ENCODE measurements at regions not wholly inside any gene's neighbourhood (a gene's known extent, or its start where the extent isn't known, plus 50 kb on each side); places are given as distances from the start of the nearest gene placed in this dataset.

DNA sequence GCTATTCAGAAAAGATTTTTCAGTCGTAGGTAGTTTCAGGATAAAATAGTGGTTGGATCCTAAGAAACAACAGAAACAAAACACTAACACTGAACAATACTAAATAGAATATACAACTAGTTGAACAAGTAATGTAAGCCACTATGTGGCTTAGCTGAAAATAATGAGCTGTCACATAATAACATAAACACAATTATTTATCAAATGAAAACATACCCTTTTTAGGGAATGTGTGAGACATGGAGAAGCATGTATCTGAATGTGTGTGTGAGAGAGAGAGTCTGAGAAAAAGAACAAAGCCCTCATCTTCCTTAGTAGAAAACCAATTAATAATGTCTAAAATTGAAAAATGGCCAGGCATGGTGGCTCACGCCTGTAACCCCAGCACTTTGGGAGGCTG lies 122.6 kb upstream of the LOC128125822 start:
- Histone ChIP-seq H3K4me2 (ENCODE audit: insufficient read depth, low read length) (no peak overlapping the region), H3K9me3 (ENCODE audit: low read depth, low read length) (no peaks in the 10 kb centered on the region), H3K79me2 (ENCODE audit: insufficient read depth, low read length) (no peaks in the 10 kb centered on the region), H2AFZ (ENCODE audit: low read length) (no peak overlapping the region), H3K36me3 (ENCODE audit: insufficient read depth, low read length) (no peaks in the 10 kb centered on the region), H4K20me1 (ENCODE audit: insufficient read depth, low read length) (no peaks in the 10 kb centered on the region), H3K27me3 (ENCODE audit: insufficient read depth, low read length) (no peaks in the 10 kb centered on the region), H3K4me3 (ENCODE audit: insufficient read depth, low read length) (no peak overlapping the region), H3K4me1 (ENCODE audit: insufficient read depth, low read length) (no peaks in the 10 kb centered on the region), H3K27ac (ENCODE audit: low read depth, low read length) (no peak overlapping the region)
- TF ChIP-seq, protein P1, sequence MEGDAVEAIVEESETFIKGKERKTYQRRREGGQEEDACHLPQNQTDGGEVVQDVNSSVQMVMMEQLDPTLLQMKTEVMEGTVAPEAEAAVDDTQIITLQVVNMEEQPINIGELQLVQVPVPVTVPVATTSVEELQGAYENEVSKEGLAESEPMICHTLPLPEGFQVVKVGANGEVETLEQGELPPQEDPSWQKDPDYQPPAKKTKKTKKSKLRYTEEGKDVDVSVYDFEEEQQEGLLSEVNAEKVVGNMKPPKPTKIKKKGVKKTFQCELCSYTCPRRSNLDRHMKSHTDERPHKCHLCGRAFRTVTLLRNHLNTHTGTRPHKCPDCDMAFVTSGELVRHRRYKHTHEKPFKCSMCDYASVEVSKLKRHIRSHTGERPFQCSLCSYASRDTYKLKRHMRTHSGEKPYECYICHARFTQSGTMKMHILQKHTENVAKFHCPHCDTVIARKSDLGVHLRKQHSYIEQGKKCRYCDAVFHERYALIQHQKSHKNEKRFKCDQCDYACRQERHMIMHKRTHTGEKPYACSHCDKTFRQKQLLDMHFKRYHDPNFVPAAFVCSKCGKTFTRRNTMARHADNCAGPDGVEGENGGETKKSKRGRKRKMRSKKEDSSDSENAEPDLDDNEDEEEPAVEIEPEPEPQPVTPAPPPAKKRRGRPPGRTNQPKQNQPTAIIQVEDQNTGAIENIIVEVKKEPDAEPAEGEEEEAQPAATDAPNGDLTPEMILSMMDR (IDR thresholded peaks at IDR 0.05; ENCODE audit: extremely low read depth, low read depth, low read length), result no peak
- no peak for DNase-seq (ENCODE audit: insufficient read length, low spot score, missing footprints)

DNA sequence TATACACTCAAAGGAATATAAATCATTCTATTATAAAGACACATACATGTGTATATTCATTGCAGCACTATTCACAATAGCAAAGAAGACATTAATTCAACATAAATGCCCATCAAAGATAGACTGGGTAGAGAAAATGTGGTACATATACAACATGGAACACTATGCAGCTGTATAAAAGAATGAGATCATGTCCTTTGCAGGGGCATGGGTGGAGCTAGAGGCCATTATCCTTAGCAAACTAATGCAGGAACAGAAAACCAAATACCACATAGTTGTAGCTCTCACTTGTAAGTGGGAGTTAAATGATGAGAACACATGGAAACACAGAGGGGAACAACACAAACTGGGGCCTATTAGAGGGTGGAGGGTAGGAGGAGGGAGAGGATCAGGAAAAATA lies 121.0 kb upstream of the LOC128125822 start:
- Histone ChIP-seq H3K9me3 (ENCODE audit: low read depth, low read length) (no peaks in the 10 kb centered on the region), H3K27me3 (ENCODE audit: insufficient read depth, low read length) (no peaks in the 10 kb centered on the region), H4K20me1 (ENCODE audit: insufficient read depth, low read length) (no peaks in the 10 kb centered on the region), H2AFZ (ENCODE audit: low read length) (no peak overlapping the region), H3K79me2 (ENCODE audit: insufficient read depth, low read length) (no peaks in the 10 kb centered on the region), H3K4me1 (ENCODE audit: insufficient read depth, low read length) (no peaks in the 10 kb centered on the region), H3K36me3 (ENCODE audit: insufficient read depth, low read length) (no peaks in the 10 kb centered on the region), H3K4me3 (ENCODE audit: insufficient read depth, low read length) (no peak overlapping the region), H3K27ac (ENCODE audit: low read depth, low read length) (no peak overlapping the region), H3K4me2 (ENCODE audit: insufficient read depth, low read length) (no peak overlapping the region)
- TF ChIP-seq, protein P1 (IDR thresholded peaks at IDR 0.05; ENCODE audit: extremely low read depth, low read depth, low read length), result no peak
- no peak for DNase-seq (ENCODE audit: insufficient read length, low spot score, missing footprints)

DNA sequence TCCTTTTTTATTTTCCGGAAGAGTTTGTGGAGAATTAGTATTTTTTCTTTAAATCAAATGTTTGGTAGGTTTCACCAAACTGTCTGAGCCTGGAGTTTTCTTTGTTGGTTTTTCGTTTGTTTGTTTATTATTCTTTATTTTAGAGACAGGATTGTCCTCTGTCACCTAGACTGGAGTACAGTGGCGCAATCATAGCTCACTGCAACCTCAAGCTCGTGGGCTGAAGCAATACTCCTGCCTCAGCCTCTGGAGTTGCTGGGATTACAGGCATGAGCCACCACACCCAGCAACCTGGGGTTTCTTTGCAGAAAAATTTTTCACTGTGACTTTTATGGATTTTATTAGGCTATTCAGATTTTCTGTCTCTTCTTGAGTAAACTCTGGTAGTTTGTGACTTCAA lies 120.2 kb upstream of the LOC128125822 start:
- Histone ChIP-seq H3K36me3 (ENCODE audit: insufficient read depth, low read length) (no peaks in the 10 kb centered on the region), H3K9me3 (ENCODE audit: low read depth, low read length) (no peaks in the 10 kb centered on the region), H3K4me3 (ENCODE audit: insufficient read depth, low read length) (no peak overlapping the region), H3K27ac (ENCODE audit: low read depth, low read length) (no peak overlapping the region), H3K4me1 (ENCODE audit: insufficient read depth, low read length) (no peaks in the 10 kb centered on the region), H3K27me3 (ENCODE audit: insufficient read depth, low read length) (no peaks in the 10 kb centered on the region), H2AFZ (ENCODE audit: low read length) (no peak overlapping the region), H4K20me1 (ENCODE audit: insufficient read depth, low read length) (no peaks in the 10 kb centered on the region), H3K4me2 (ENCODE audit: insufficient read depth, low read length) (no peak overlapping the region), H3K79me2 (ENCODE audit: insufficient read depth, low read length) (no peaks in the 10 kb centered on the region)
- no peak for DNase-seq (ENCODE audit: insufficient read length, low spot score, missing footprints)
- TF ChIP-seq, protein P1 (IDR thresholded peaks at IDR 0.05; ENCODE audit: extremely low read depth, low read depth, low read length), result no peak

DNA sequence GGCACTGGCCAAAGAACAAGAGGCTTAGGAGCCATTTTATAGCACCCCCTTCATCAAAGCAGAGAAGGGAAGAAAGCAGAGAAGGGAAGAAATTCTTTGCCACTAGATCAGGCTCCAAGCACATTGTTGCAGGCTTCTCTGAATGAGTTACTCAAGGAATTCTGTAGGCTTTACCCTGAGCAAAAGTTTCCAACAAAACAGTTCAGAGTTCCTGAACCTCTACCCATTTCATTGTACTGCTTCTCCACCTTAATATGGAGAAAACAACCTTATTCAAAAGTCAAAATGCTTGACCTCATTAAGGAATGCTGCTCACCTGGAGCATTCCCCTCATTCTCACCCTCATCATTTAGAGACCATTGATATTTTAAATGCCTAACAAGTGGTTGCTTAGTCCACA lies 115.5 kb upstream of the LOC128125822 start:
- Histone ChIP-seq H3K79me2 (ENCODE audit: insufficient read depth, low read length) (no peaks in the 10 kb centered on the region), H3K27ac (ENCODE audit: low read depth, low read length) (no peak overlapping the region), H4K20me1 (ENCODE audit: insufficient read depth, low read length) (no peaks in the 10 kb centered on the region), H3K4me3 (ENCODE audit: insufficient read depth, low read length) (no peak overlapping the region), H3K4me1 (ENCODE audit: insufficient read depth, low read length) (no peaks in the 10 kb centered on the region), H3K4me2 (ENCODE audit: insufficient read depth, low read length) (no peak overlapping the region), H3K9me3 (ENCODE audit: low read depth, low read length) (no peaks in the 10 kb centered on the region), H2AFZ (ENCODE audit: low read length) (no peak overlapping the region), H3K27me3 (ENCODE audit: insufficient read depth, low read length) (no peaks in the 10 kb centered on the region), H3K36me3 (ENCODE audit: insufficient read depth, low read length) (no peaks in the 10 kb centered on the region)
- no peak for DNase-seq (ENCODE audit: insufficient read length, low spot score, missing footprints)
- TF ChIP-seq, protein P1 (IDR thresholded peaks at IDR 0.05; ENCODE audit: extremely low read depth, low read depth, low read length), result no peak
